NB4 (cell line): ENCODE measurements at regions not wholly inside any gene's neighbourhood (a gene's known extent, or its start where the extent isn't known, plus 50 kb on each side); places are given as distances from the start of the nearest gene placed in this dataset.
A peak's percentile ranks its signal among the peaks of the same experiment; 100 is the strongest.
"Not testable (repeated sequence)": the region's sequence is repeated elsewhere in the genome, so short reads cannot be mapped to it uniquely, and the experiment has no call there.

ENCODE experiments used
- DNase-seq: peaks from one replicate; pipeline ENCODE4 v3.0.0; 2010; ENCODE audit warnings: low read depth
- H3K4me3 ChIP-seq: one replicate; pipeline ENCODE4 v1.5.1; 2011; ENCODE audit warnings: mild to moderate bottlenecking, low read depth, low read length, moderate library complexity
- MYC ChIP-seq: IDR thresholded peaks from 2 replicates; pipeline ENCODE4 v1.6.1; 2011; ENCODE audit warnings: low read depth, low read length
- POLR2A ChIP-seq: IDR thresholded peaks from 2 replicates; pipeline ENCODE4 v1.6.1; 2011; ENCODE audit warnings: mild to moderate bottlenecking; ENCODE audit not compliant: insufficient read length; ENCODE audit errors: extremely low read depth
- TF ChIP-seq, protein P1 (sequence below): IDR thresholded peaks from one replicate; pipeline ENCODE4 v1.5.1; 2012; ENCODE audit warnings: low read depth, low read length
- TF ChIP-seq, protein P2 (sequence below): IDR thresholded peaks from 2 replicates; pipeline ENCODE4 v1.6.1; 2011; ENCODE audit warnings: low read depth, low read length

DNA sequence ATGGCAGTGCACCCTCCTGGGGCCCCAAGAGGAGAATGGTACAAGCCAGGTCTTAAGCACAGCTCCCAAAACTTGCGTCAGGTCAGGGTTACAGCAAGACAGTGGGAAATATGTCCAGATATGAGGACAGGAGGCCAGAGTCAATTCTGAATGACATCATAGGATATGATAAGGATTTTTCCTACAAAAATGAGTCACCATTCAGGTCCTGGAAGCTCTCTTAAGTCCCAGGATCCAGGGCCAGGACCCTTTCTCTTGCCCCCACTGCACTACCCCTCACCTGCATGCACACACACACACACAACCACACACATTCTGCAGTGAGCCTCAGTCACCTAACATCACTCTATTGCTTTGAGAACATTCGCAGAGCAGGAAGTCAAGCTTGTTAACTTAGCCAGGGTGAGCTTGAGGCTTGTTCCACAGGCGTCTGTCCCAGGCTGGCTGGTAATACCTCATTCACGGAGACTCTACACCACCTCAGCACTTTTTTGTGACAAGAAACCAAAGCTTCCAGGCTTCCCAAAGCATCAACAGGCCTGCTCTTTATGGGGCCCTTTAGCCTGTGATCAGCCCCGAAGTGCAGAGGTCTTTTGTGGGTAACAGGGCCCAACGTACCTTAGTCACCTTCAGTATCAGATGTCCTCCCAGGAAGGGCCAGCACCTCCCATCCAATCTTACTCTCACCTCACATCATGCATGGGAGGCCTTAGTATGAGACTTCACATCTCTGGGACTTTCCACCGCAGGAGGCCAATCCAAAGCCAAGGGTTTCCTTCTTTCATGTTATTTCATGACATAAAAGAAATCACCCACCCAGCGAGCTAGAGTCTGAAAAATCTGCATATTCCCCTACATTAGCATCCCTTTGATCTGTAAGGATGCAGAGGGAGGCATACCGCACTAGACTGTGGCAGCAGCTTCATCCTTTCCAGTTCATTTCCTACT lies 74.0 kb upstream of the LIPC start:
- TF ChIP-seq MYC = no peak
- TF ChIP-seq POLR2A = no peak
- TF ChIP-seq, protein P1, sequence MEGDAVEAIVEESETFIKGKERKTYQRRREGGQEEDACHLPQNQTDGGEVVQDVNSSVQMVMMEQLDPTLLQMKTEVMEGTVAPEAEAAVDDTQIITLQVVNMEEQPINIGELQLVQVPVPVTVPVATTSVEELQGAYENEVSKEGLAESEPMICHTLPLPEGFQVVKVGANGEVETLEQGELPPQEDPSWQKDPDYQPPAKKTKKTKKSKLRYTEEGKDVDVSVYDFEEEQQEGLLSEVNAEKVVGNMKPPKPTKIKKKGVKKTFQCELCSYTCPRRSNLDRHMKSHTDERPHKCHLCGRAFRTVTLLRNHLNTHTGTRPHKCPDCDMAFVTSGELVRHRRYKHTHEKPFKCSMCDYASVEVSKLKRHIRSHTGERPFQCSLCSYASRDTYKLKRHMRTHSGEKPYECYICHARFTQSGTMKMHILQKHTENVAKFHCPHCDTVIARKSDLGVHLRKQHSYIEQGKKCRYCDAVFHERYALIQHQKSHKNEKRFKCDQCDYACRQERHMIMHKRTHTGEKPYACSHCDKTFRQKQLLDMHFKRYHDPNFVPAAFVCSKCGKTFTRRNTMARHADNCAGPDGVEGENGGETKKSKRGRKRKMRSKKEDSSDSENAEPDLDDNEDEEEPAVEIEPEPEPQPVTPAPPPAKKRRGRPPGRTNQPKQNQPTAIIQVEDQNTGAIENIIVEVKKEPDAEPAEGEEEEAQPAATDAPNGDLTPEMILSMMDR = no peak
- TF ChIP-seq, protein P2, sequence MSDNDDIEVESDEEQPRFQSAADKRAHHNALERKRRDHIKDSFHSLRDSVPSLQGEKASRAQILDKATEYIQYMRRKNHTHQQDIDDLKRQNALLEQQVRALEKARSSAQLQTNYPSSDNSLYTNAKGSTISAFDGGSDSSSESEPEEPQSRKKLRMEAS = no peak
- DNase-seq = no peak
- no peak overlapping the region for H3K4me3 ChIP-seq

DNA sequence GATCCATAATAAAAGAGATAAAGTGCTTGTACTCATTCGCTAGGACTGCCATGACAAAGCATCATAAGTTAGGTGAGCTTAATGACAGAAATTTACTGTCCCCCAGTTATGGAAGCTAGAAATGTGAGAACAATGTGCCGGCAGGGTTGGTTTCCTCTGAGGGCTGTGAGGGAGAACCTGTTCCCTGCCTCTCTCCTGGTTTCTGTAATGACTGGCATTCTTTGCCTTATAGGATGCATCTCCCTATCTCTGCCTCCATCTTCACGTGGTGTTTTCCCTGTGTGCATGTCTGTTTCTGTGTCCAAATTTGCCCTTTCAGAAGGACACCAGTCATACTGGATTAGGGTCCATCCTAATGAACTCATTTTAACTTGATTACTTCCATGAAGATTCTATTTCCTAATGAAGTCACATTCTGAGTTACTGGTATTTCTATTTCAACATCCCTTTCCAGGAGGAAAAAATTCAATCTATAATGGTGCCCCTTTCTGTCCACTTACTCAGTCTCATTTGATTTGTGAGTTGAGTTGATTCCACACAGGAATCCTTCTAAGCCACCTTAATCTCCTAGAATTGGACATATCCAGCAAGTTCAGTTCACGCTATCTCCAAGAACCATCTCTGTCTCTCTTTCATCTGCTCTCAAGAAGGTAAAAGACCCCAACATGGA lies 71.2 kb upstream of the LIPC start:
- no peak overlapping the region for H3K4me3 ChIP-seq
- DNase-seq = no peak
- TF ChIP-seq POLR2A (no peak), MYC (no peak)
- TF ChIP-seq, protein P2 = no peak
- TF ChIP-seq, protein P1 = no peak

DNA sequence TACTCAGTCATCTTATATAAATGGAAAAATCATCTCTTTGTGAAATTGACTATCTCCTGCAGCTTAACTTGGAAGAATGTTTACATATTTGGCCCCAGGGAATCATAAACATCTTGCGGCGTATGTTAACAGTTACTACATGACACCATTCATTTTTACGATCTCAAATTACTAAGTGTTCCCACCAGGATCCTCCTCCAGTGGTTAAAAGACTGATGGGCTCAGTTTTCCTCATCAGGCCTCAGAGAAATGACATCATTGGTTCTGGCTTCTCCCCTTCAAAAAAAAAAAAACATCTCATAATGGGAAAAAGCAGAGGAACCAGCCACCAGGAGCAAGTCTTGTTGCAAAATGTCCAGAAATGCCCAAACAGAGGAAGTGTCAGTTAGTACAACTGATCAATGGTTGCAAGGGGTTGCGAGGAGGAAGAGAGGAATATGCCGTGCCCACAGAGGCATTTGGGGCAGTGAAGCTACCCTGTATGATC lies 70.5 kb upstream of the LIPC start:
- H3K4me3 ChIP-seq = no peak overlapping the region
- DNase-seq = peak; percentile 78
- no peak for TF ChIP-seq MYC
- no peak for TF ChIP-seq POLR2A
- TF ChIP-seq, protein P2 = no peak
- TF ChIP-seq, protein P1 = no peak

DNA sequence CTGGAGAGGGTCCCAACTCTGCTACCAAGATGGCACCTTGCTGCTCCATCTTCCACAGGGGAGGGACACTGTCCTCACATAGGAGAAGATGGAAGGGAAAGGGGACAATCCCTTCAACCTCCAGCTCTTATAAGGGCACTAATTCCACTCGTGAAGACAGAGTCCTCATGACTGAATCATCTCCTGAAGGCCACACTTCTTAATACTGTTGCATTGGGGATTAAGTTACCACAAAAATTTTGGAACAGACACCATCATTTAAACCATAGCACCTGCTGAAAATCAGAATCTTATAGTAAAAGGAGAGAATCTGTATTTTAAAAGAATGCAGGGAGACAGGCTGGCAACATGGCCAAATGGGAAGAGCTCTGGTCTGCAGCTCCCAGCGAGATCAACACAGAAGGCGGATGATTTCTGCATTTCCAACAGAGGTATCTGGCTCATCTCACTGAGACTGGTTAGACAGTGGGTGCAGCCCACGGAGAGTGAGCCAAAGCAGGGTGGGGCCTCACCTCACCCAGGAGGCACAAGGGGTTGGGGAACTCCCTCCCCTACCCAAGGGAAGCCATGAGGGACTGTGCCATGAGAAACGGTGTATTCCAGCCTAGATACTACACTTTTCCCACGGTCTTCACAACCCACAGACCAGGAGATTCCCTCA lies 69.4 kb upstream of the LIPC start:
- no peak overlapping the region for H3K4me3 ChIP-seq
- peak; percentile 14 for DNase-seq
- TF ChIP-seq POLR2A = no peak
- TF ChIP-seq, protein P2 = no peak
- TF ChIP-seq, protein P1 = no peak

DNA sequence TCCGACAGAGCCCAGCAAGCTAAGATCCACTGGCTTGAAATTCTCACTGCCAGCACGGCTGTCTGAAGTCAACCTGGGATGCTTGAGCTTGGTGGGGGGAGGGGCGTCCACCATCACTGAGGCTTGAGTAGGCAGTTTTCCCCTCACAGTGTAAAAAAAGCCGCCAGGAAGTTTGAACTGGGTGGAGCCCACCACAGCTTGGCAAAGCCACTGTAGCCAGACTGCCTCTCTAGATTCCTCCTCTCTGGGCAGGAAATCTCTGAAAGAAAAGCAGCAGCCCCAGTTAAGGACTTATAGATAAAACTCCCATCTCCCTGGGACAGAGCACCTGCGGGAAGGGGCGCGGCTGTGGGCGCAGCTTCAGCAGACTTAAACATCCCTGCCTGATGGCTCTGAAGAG lies 68.7 kb upstream of the LIPC start:
- DNase-seq, H3K4me3 ChIP-seq: not testable (repeated sequence)

DNA sequence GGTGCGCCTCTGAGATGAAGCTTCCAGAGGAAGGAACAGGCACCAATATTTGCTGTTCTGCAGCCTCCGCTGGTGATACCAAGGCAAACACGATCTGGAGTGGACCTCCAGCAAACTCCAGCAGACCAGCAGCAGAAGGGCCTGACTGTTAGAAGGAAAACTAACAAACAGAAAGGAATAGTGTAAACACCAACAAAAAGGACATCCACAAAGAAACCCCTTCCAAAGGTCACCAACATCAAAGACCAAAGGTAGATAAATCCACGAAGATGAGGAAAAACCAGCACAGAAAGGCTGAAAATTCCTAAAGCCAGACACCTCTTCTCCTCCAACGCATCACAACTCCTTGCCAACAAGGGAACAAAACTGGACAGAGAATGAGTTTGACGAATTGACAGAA lies 68.1 kb upstream of the LIPC start:
- H3K4me3 ChIP-seq, DNase-seq: not testable (repeated sequence)

DNA sequence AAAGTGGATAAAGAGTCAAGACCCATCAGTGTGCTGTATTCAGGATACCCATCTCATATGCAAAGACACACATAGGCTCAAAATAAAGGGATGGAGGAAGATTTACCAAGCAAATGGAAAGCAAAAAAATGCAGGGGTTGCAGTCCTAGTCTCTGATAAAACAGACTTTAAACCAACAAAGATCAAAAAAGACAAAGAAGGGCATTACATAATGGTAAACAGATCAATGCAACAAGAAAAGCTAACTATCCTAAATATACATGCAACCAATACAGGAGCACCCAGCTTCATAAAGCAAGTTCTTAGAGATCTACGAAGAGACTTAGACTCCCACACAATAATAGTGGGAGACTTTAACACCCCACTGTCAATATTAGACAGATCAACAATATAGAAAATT lies 66.7 kb upstream of the LIPC start:
- H3K4me3 ChIP-seq, DNase-seq: not testable (repeated sequence)
